ENCODE measurements at regions not wholly inside any gene's neighbourhood (a gene's known extent, or its start where the extent isn't known, plus 50 kb on each side); places are given as distances from the start of the nearest gene placed in this dataset.

GRCh38 chr5:135185481-135186065 is 151.5 kb upstream of the PITX1 start:
- TF ChIP-seq EZH2phosphoT487 (IDR thresholded peaks at IDR 0.05; ENCODE audit: insufficient read depth, low read depth) (no peak), EZH2 (IDR thresholded peaks at IDR 0.05; ENCODE audit: insufficient read depth, poor library complexity, severe bottlenecking) (no peak)
